ENCODE measurements at regions not wholly inside any gene's neighbourhood (a gene's known extent, or its start where the extent isn't known, plus 50 kb on each side); places are given as distances from the start of the nearest gene placed in this dataset.

- H3K4me3 ChIP-seq (ENCODE audit: control insufficient read depth, low read depth, low read length) = no peak overlapping the region
- TF ChIP-seq CTCF (IDR thresholded peaks at IDR 0.05; ENCODE audit: control insufficient read depth, insufficient read depth, low read depth, low read length, missing control alignments) = no peak
- DNase-seq (ENCODE audit: low read depth) = no peak
Observed at GRCh38 chr18:77470569-77471413, 221.1 kb downstream of the GALR1 start.

GRCh38 chr18:77472509-77472908, 222.9 kb downstream of the GALR1 start:
- no peak overlapping the region for H3K4me3 ChIP-seq (ENCODE audit: control insufficient read depth, low read depth, low read length)
- no peak for TF ChIP-seq CTCF (IDR thresholded peaks at IDR 0.05; ENCODE audit: control insufficient read depth, insufficient read depth, low read depth, low read length, missing control alignments)

GRCh38 chr18:77478646-77479442, 229.2 kb downstream of the GALR1 start:
- DNase-seq (ENCODE audit: low read depth) = no peak
- no peak for TF ChIP-seq CTCF (IDR thresholded peaks at IDR 0.05; ENCODE audit: control insufficient read depth, insufficient read depth, low read depth, low read length, missing control alignments)
- H3K4me3 ChIP-seq (ENCODE audit: control insufficient read depth, low read depth, low read length) = no peak overlapping the region

More at GRCh38 chr18:77472509-77472908, 222.9 kb downstream of the GALR1 start:
- no peak for DNase-seq (ENCODE audit: low read depth)

- no peak overlapping the region for H3K4me3 ChIP-seq (ENCODE audit: control insufficient read depth, low read depth, low read length)
- TF ChIP-seq CTCF (IDR thresholded peaks at IDR 0.05; ENCODE audit: control insufficient read depth, insufficient read depth, low read depth, low read length, missing control alignments) = no peak
- no peak for DNase-seq (ENCODE audit: low read depth)
Observed at GRCh38 chr18:77481541-77481940, 231.9 kb downstream of the GALR1 start.

- TF ChIP-seq CTCF (IDR thresholded peaks at IDR 0.05; ENCODE audit: control insufficient read depth, insufficient read depth, low read depth, low read length, missing control alignments) = no peak
- no peak for DNase-seq (ENCODE audit: low read depth)
- H3K4me3 ChIP-seq (ENCODE audit: control insufficient read depth, low read depth, low read length) = no peak overlapping the region
Observed at GRCh38 chr18:77482190-77483085, 232.8 kb downstream of the GALR1 start.

- TF ChIP-seq CTCF (IDR thresholded peaks at IDR 0.05; ENCODE audit: control insufficient read depth, insufficient read depth, low read depth, low read length, missing control alignments) = no peak
- H3K4me3 ChIP-seq (ENCODE audit: control insufficient read depth, low read depth, low read length) = no peak overlapping the region
- DNase-seq (ENCODE audit: low read depth) = no peak
Observed at GRCh38 chr18:77486985-77487384, 237.3 kb downstream of the GALR1 start.

Measured in AG09309 (cell line).